Progenitor cell of endocrine pancreas (in vitro differentiated cells): ENCODE measurements at regions not wholly inside any gene's neighbourhood (a gene's known extent, or its start where the extent isn't known, plus 50 kb on each side); places are given as distances from the start of the nearest gene placed in this dataset.

Source experiments
- DNase-seq: peaks from one replicate; pipeline ENCODE4 v3.0.0; 2021; ENCODE audit warnings: low spot score; ENCODE audit not compliant: unreplicated experiment
- H3K27ac Mint-ChIP-seq: 2 replicates; pipeline ENCODE4 v1.8.0; 2021; ENCODE audit warnings: mild to moderate bottlenecking, moderate library complexity, mixed read lengths
- H3K27me3 Mint-ChIP-seq: 2 replicates; pipeline ENCODE4 v1.8.0; 2021; ENCODE audit warnings: mixed read lengths
- H3K36me3 Mint-ChIP-seq: 2 replicates; pipeline ENCODE4 v1.8.0; 2022; ENCODE audit warnings: mixed read lengths; ENCODE audit not compliant: insufficient read depth
- H3K4me1 Mint-ChIP-seq: 2 replicates; pipeline ENCODE4 v1.8.0; 2021; ENCODE audit warnings: low read depth, mixed read lengths
- H3K4me3 Mint-ChIP-seq: 2 replicates; pipeline ENCODE4 v1.8.0; 2021; ENCODE audit warnings: low read depth, mild to moderate bottlenecking, moderate library complexity, mixed read lengths
- H3K9me3 Mint-ChIP-seq: 2 replicates; pipeline ENCODE4 v1.8.0; 2021; ENCODE audit warnings: low read depth, mixed read lengths
- CTCF ChIP-seq: fragments of 200-600 bp; sonication (generic); IDR thresholded peaks from one replicate; pipeline ENCODE4 v1.5.0; 2021; ENCODE audit warnings: antibody characterized with exemption, mild to moderate bottlenecking; ENCODE audit not compliant: unreplicated experiment

- Mint-ChIP-seq H3K9me3 (peaks cover 48% of the 10 kb centered on the region), H3K27me3 (no peaks in the 10 kb centered on the region), H3K36me3 (peaks cover 13% of the 10 kb centered on the region), H3K4me1 (no peaks in the 10 kb centered on the region), H3K4me3 (no peak overlapping the region), H3K27ac (no peak overlapping the region)
- no peak for DNase-seq
- no peak for TF ChIP-seq CTCF
Measured at GRCh38 chr13:18953139-18953930, 228.3 kb downstream of the TUBA3C start.

- no peak overlapping the region for H3K27ac Mint-ChIP-seq
- H3K4me3 Mint-ChIP-seq, result no peak overlapping the region
- no peaks in the 10 kb centered on the region for H3K4me1 Mint-ChIP-seq
- no peak for TF ChIP-seq CTCF
- H3K27me3 Mint-ChIP-seq, result no peaks in the 10 kb centered on the region
- H3K36me3 Mint-ChIP-seq, result peaks cover 13% of the 10 kb centered on the region
- H3K9me3 Mint-ChIP-seq, result peaks cover 52% of the 10 kb centered on the region
- DNase-seq, result no peak
Measured at GRCh38 chr13:18952225-18953016, 229.2 kb downstream of the TUBA3C start.

DNA sequence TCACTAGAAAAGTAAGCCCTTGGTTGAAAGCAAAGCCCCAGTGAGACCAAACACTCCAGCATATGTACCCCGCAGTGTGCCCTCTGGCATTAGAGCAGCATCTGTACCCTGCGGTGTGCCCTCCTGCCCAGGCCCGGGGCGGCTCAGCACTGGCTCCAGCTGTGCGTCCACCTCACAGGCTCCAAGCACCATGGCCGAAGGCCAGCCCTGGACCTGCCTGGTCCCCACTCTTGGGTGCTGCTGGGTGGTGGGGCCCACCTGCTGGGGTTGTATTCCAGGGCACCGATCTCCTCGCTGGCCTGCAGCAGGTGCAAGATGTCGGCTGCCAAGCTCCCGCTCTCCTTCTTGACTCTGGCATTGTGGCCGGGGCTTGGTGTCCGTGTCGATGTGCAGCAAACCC is 230.2 kb downstream of the TUBA3C start:
- peaks cover 6% of the 10 kb centered on the region for H3K36me3 Mint-ChIP-seq
- H3K27me3 Mint-ChIP-seq, result no peaks in the 10 kb centered on the region
- no peaks in the 10 kb centered on the region for H3K4me1 Mint-ChIP-seq
- no peak overlapping the region for H3K4me3 Mint-ChIP-seq
- H3K27ac Mint-ChIP-seq, result no peak overlapping the region
- H3K9me3 Mint-ChIP-seq, result peaks cover 44% of the 10 kb centered on the region
- no peak for DNase-seq
- TF ChIP-seq CTCF, result no peak

DNA sequence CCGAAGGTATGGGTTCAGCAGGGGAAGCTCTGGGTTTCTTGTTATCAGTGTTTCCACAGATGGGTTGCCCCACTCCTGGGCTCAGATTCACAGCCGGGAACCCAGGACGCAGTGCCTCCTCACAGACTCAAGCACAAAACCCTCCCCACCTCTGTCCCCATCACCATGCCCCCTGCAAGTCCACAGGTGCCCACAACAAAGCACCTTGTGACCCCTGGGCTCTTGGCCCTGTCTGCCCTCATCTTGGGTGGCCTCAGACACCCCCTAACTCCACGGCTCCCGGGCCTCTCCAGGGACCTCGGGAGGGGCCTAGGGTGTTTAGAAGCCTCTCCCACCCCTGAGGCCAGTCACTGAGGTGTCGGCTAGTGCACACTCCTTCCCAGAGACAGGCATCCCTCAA is 231.7 kb downstream of the TUBA3C start:
- Mint-ChIP-seq H3K27me3 (no peaks in the 10 kb centered on the region), H3K36me3 (peaks cover 1% of the 10 kb centered on the region), H3K27ac (no peak overlapping the region), H3K4me1 (no peaks in the 10 kb centered on the region), H3K9me3 (peaks cover 30% of the 10 kb centered on the region), H3K4me3 (no peak overlapping the region)
- TF ChIP-seq CTCF, result no peak
- no peak for DNase-seq

DNA sequence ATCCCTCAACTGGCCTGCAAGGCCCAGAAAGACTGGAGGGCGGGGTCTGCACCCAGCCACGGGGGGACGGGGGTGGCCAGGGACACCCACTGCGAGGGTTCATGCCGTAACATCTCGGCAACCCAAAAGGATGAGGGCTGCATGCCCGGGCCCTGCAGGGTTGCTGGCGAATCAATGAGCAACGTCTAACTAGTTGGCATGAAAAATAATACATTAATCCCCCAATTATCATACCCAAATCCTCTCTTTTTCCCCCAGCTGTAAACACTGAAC is 232.2 kb downstream of the TUBA3C start:
- H3K36me3 Mint-ChIP-seq, result peaks cover 1% of the 10 kb centered on the region
- no peaks in the 10 kb centered on the region for H3K27me3 Mint-ChIP-seq
- H3K27ac Mint-ChIP-seq, result no peak overlapping the region
- H3K9me3 Mint-ChIP-seq, result peaks cover 24% of the 10 kb centered on the region
- H3K4me1 Mint-ChIP-seq, result no peaks in the 10 kb centered on the region
- TF ChIP-seq CTCF, result no peak
- DNase-seq, result no peak
- H3K4me3 Mint-ChIP-seq, result no peak overlapping the region
